ENCODE measurements at regions not wholly inside any gene's neighbourhood (a gene's known extent, or its start where the extent isn't known, plus 50 kb on each side); places are given as distances from the start of the nearest gene placed in this dataset.

- FAIRE-seq (no peak), DNase-seq (no peak), ATAC-seq (no peak)
- intact Hi-C loops (cut with DNase I): no loop called here
- Histone ChIP-seq H3K27me3 (no peaks in the 10 kb centered on the region), H3K36me3 (no peaks in the 10 kb centered on the region), H3K4me1 (no peaks in the 10 kb centered on the region), H3K4me3 (no peak overlapping the region), H3K9me3 (no peaks in the 10 kb centered on the region), H3K27ac (no peak overlapping the region)
- 83 to 89% methylated on average over 12 of the region's 12 CpGs for WGBS, 2 donors
- no peak for TF ChIP-seq CTCF (IDR thresholded peaks at IDR 0.05)
Observed at GRCh38 chr10:3950676-3951275, 165.8 kb upstream of the KLF6 start.

- Histone ChIP-seq H3K27me3 (no peaks in the 10 kb centered on the region), H3K27ac (no peak overlapping the region), H3K36me3 (no peaks in the 10 kb centered on the region), H3K4me1 (no peaks in the 10 kb centered on the region), H3K9me3 (no peaks in the 10 kb centered on the region), H3K4me3 (no peak overlapping the region)
- WGBS, 2 donors: 68 to 70% methylated on average over 10 of the region's 10 CpGs
- TF ChIP-seq CTCF (IDR thresholded peaks at IDR 0.05): no peak
- ATAC-seq (no peak), FAIRE-seq (no peak), DNase-seq (no peak)
- intact Hi-C loops (cut with DNase I): no loop called here
Observed at GRCh38 chr10:3949711-3950110, 164.7 kb upstream of the KLF6 start.

GRCh38 chr10:3948843-3949242 lies 163.8 kb upstream of the KLF6 start:
- FAIRE-seq: no peak
- Histone ChIP-seq H3K36me3 (no peaks in the 10 kb centered on the region), H3K9me3 (no peaks in the 10 kb centered on the region), H3K4me1 (no peaks in the 10 kb centered on the region), H3K27me3 (no peaks in the 10 kb centered on the region), H3K4me3 (no peak overlapping the region), H3K27ac (no peak overlapping the region)
- WGBS, 2 donors: 56 to 67% methylated on average over 9 of the region's 9 CpGs
- TF ChIP-seq CTCF (IDR thresholded peaks at IDR 0.05): no peak
- peak in 2 of 4 donors; percentile 45 to 54 for ATAC-seq
- intact Hi-C loops (cut with DNase I): no loop called here
- DNase-seq: peak in 1 of 6 donors; percentile 13

- no peak for TF ChIP-seq CTCF (IDR thresholded peaks at IDR 0.05)
- H3K27ac ChIP-seq: no peak overlapping the region
- H3K27me3 ChIP-seq: no peaks in the 10 kb centered on the region
- ATAC-seq (peak in 2 of 4 donors; percentile 18 to 62), DNase-seq (no peak), FAIRE-seq (no peak)
- H3K4me1 ChIP-seq: no peaks in the 10 kb centered on the region
- WGBS, 2 donors: 54 to 57% methylated on average over 9 of the region's 9 CpGs
- no peak overlapping the region for H3K4me3 ChIP-seq
- no peaks in the 10 kb centered on the region for H3K36me3 ChIP-seq
- H3K9me3 ChIP-seq: no peaks in the 10 kb centered on the region
- intact Hi-C loops (cut with DNase I): no loop called here
Observed at GRCh38 chr10:3946234-3947229, 161.5 kb upstream of the KLF6 start.

- no peak for FAIRE-seq
- no peaks in the 10 kb centered on the region for H3K4me1 ChIP-seq
- TF ChIP-seq CTCF (IDR thresholded peaks at IDR 0.05): no peak
- no peaks in the 10 kb centered on the region for H3K36me3 ChIP-seq
- H3K27ac ChIP-seq: no peak overlapping the region
- intact Hi-C loops (cut with DNase I): no loop called here
- no peaks in the 10 kb centered on the region for H3K9me3 ChIP-seq
- no peak for DNase-seq
- WGBS, 2 donors: 78 to 87% methylated on average over 5 of the region's 5 CpGs
- no peaks in the 10 kb centered on the region for H3K27me3 ChIP-seq
- ATAC-seq: no peak
- no peak overlapping the region for H3K4me3 ChIP-seq
Observed at GRCh38 chr10:3945026-3945425, 160.0 kb upstream of the KLF6 start.

Data from pancreas (tissue), 10 donors.